Effector memory CD4-positive, alpha-beta T cell (primary cell): ENCODE measurements at regions not wholly inside any gene's neighbourhood (a gene's known extent, or its start where the extent isn't known, plus 50 kb on each side); places are given as distances from the start of the nearest gene placed in this dataset.
"Not testable (repeated sequence)": the region's sequence is repeated elsewhere in the genome, so short reads cannot be mapped to it uniquely, and the experiment has no call there.

ENCODE experiments used
- DNase-seq, 3 donors: peaks; one replicate each; pipeline ENCODE4 v3.0.0-alpha.2; 2020
- H3K27ac ChIP-seq: 2 replicates; pipeline ENCODE4 v1.7.0; 2013; ENCODE audit warnings: mild to moderate bottlenecking, low read length, moderate library complexity; ENCODE audit not compliant: insufficient read depth, poor library complexity, severe bottlenecking
- H3K27me3 ChIP-seq: replicated peaks from 2 replicates; pipeline ENCODE4 v1.7.0; 2013; ENCODE audit warnings: mild to moderate bottlenecking, low read length; ENCODE audit not compliant: insufficient read depth, control insufficient read depth, poor library complexity, severe bottlenecking
- H3K36me3 ChIP-seq: 2 replicates; pipeline ENCODE4 v1.7.0; 2013; ENCODE audit warnings: mild to moderate bottlenecking, low read length, moderate library complexity; ENCODE audit not compliant: control insufficient read depth, insufficient read depth
- H3K4me1 ChIP-seq: 2 replicates; pipeline ENCODE4 v1.7.0; 2013; ENCODE audit warnings: low read length, mild to moderate bottlenecking; ENCODE audit not compliant: control insufficient read depth, insufficient read depth, poor library complexity, severe bottlenecking
- H3K4me3 ChIP-seq: 2 replicates; pipeline ENCODE4 v1.7.0; 2013; ENCODE audit warnings: low read length, low read depth, mild to moderate bottlenecking; ENCODE audit not compliant: insufficient read depth, poor library complexity, severe bottlenecking
- H3K9me3 ChIP-seq: 2 replicates; pipeline ENCODE4 v1.7.0; 2013; ENCODE audit warnings: mild to moderate bottlenecking, low read length, moderate library complexity; ENCODE audit not compliant: control insufficient read depth

DNA sequence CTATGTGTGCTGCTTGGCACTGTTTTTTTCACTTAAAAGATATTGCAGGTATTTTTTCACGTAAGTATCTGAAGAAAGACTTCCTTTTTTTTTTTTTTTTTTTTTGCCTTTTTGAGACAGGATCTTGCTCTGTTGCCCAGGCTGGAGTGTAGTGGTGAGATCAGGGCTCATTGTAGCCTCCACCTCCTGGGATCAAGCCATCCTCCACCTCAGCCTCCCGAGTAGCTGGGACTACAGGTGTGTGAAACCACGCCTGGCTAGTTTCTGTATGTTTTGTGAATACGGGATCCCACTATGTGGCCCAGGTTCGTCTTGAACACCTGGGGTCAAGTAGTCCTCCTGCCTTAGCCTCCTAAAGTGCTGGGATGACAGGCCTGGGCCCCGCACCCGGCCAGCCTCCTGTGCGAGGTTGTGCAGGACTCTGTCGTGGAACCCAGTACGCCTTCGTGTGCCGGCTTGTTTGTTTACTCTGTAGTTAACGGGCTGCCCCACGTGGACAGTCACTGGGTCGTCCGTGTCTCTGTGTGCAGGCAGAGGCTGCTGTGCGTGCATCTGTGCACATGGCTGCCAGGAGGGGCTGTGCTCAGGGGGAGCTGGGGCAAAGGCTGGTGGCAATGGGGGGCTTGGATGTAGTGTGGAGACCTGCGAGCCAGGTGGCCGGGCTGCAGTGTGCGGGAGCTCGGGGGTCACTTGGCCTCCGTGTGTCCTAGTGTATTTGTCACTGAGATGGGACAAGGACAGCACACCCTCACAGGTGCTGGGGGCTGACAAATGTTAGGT lies 179.5 kb downstream of the ADRA2C start:
- Histone ChIP-seq H3K27ac (no peak overlapping the region), H3K4me1 (peaks cover 3% of the 10 kb centered on the region), H3K27me3 (no peaks in the 10 kb centered on the region), H3K36me3 (no peaks in the 10 kb centered on the region), H3K4me3 (no peak overlapping the region), H3K9me3 (no peaks in the 10 kb centered on the region)
- DNase-seq, result no peak

DNA sequence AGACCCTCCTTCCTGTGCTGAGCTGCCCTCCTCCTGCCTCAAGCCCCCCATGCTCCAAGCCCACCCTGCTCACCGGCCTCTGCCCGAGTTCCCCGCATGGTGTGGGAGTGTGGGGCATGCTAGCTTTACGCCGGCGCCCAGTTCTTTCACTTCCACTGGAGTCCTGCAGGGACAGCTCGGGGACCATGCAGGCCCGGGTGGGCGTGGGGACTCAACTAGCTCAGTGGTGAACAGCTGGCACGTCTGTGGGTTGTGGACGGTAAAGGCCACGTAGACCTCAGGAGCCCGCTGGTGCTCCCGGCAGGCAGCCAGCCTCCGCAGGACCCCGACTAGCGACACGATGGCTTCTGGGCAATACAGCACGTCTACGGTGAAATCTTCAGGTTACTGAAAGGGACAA lies 180.4 kb downstream of the ADRA2C start:
- H3K27me3 ChIP-seq, H3K4me3 ChIP-seq, H3K27ac ChIP-seq, H3K4me1 ChIP-seq, DNase-seq, H3K36me3 ChIP-seq, H3K9me3 ChIP-seq: not testable (repeated sequence)

DNA sequence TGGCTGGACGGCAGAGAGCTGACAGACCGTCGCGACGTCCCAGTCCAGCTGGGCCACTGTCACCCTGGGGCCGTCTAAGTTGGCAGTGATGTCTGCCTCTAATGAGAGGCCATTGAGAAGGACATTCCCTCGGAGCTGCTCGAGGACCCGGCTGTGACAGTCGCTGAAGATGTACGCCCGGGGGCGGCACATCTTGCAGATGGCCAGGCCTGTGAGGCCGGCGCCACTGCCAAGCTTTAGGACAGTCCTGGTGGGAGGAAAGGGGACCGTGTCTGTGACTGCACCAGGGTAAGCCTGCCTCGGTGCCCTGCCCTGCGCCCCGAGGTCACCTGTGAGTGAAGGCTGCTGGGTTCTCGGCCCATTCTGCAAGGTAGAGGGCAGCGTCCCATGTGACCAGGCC lies 181.6 kb downstream of the ADRA2C start:
- not testable (repeated sequence) for H3K4me1 ChIP-seq, H3K9me3 ChIP-seq, H3K36me3 ChIP-seq, H3K27me3 ChIP-seq, H3K27ac ChIP-seq, DNase-seq, H3K4me3 ChIP-seq

DNA sequence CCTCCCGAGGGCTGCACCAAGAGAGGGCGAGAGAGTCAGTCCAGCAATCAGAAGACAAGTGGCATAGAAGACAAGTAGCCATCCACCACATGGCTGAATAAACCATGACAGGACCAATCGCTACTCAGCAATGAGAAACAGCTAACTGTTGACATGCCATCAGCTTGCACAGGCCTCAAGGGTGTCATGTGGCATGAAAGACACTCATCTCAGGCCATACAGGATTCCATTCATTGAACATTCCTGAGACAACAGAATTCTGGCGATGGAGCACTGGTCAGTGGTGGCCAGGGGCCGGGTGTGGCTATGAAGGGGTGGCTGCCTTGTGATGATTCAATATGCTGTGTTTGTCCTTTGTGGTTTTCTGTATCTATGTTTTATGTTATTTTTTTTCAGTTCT lies 182.0 kb downstream of the ADRA2C start:
- not testable (repeated sequence) for H3K27ac ChIP-seq, H3K27me3 ChIP-seq, H3K4me3 ChIP-seq, H3K9me3 ChIP-seq, H3K4me1 ChIP-seq, DNase-seq, H3K36me3 ChIP-seq

DNA sequence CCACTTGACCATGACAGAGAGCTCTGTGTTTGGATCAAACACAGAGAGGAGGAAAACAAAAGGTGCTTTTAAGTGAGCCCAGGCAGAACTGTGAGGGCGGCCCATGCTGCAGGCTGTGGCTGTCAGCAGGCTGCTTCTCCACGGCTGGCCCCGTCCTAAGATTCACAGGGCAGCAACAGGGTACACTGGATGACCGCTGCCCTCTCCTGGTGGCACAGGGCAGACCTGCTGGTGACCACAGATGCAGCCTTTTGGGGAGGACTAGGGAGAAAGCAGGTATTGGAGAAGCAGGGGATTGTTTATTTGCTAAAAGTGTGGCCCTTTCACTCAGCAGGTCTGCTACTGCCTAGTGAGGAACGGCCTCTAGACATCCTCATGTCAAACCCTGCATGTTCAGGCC lies 183.7 kb downstream of the ADRA2C start:
- H3K27ac ChIP-seq, H3K9me3 ChIP-seq, DNase-seq, H3K27me3 ChIP-seq, H3K36me3 ChIP-seq, H3K4me3 ChIP-seq, H3K4me1 ChIP-seq: not testable (repeated sequence)

DNA sequence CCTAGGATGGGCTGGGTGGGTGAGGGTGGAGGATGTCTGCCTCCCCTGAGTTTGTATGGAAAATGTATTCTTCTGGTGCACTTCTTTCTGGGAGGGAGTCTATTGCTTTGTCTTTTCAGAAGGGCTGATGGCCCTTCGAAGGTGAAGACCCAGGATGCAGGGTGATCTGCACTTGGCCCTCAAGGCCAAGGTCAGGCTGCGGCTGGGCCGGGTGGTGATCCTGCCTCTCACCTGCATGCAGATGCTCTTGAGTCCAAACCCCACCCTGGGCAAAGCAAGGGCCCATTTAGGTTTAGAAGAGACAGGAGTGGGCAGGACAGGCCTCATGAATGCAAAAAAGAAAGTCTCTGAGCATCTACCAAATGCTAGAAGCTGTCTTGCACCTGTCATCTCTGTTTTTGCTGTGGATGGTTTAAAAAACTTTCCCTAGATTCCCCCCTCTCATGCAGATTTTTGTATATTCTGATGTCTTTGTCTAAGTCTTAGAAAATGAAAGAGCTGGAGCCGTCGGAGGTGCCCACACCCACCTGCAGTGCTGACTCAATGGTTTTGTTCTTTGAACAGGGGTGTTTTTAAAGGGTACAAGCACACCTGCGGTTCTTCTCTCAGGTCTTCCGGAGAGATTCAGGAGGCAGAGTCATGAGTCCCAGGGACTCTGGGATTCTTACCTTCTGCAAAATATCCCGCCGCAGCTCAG lies 186.4 kb downstream of the ADRA2C start:
- not testable (repeated sequence) for H3K9me3 ChIP-seq, H3K27ac ChIP-seq, H3K4me3 ChIP-seq, H3K36me3 ChIP-seq, H3K4me1 ChIP-seq, H3K27me3 ChIP-seq, DNase-seq

DNA sequence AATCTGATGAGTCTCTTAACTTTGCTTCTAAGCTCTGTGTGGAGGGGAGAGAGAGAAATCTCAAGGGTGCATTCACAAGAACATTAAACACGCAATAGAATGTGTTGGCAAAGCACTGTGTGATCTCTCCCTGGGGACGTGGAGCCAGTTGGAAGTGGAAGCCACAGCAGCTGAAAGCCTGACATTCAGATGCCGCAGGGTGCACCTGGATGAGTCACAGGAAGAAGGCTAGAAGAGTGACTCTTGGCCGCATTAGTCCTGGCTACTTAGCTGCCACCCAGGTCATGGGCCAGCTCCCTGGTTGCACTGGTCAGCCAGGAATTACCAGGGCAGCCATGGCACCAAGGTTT lies 186.9 kb downstream of the ADRA2C start:
- not testable (repeated sequence) for H3K4me3 ChIP-seq, H3K36me3 ChIP-seq, H3K27me3 ChIP-seq, DNase-seq, H3K27ac ChIP-seq, H3K4me1 ChIP-seq, H3K9me3 ChIP-seq

DNA sequence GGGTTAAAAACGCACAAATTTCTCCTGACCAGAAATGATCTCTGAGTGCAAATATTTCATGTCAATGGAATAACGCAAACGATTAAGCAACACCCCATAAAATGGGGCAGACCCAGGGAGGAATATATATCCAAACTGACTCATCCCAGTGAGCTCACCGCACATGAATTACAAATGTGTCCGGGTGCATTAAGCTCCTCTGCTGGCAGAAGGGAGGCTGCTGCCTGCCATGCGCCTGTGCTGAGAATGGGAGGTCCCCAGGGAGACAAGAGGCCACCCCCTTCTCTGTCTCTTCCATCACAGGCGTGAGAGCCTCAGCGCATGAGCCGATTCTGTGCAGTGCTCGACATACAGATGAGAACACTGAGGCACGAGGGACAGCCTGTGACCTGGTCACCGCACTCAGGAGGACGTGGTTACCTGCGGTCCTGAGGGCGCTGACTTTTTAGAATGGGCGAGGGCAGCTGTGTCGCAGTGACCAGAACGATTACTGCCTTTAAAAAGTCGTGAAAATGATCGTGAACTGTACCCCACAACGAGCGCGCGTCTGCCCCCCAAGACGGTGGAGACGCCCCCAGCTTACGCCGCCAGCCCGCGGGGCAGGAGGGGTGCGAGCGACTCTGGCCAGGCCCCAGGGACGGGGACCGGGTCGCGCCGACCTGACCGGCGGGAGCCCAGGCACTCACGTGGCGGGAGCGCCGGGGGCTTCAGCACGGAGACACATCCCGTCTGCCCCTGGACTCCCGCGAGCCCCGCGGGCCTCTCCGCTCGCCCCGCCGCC lies 188.5 kb downstream of the ADRA2C start:
- not testable (repeated sequence) for H3K27me3 ChIP-seq, H3K9me3 ChIP-seq, H3K4me1 ChIP-seq, H3K36me3 ChIP-seq
- peak; percentile 39 to 48 (median 46) for DNase-seq
- peak overlapping the region; percentile 78 for H3K27ac ChIP-seq
- H3K4me3 ChIP-seq, result peak overlapping the region; percentile 73

DNA sequence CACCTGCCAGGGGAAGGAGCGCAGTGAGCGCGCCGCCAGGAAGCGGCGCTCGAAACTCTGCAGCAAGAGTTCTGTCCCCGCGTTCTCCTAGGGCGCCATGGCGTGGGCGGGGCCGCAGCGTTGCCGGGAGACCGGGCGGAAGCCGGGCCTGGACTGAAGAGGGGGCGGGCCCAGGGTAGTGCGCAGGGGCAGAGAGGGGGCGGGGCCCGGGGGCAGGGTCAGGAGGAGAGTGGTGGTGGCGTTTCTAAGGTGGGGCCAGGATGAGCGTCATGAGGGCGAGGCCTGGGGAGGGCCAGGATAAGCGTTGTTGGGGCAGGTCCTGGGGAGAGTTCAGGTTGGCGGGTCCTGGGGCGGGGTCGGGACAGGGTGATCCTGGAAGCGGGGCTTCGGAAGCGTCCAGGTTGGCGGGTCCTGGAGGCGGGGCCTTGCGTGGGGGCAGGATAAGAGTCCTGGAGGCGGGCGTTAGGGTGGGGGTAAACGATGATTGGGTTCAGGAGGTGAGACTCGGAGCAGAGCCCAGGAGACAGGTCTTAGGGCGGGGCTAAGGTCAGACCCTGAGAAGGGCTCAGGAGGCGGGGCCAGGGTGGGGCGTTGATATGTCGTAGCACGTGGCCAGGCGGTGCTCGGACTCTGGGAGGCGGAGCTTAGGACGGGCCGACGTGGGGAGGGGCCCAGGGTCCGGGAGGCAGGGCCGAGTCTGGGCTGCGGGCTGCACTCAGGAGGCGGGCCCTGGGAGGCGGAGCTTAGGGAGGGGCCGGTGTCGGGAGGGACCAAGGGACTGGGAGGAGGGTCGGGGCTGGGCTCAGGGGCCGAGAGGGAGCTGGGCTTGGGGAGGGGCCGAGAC lies 189.4 kb downstream of the ADRA2C start:
- Histone ChIP-seq H3K4me3 (peak overlapping the region; percentile 73), H3K27ac (peak overlapping the region; percentile 78)
- peak; percentile 97 to 98 (median 98) for DNase-seq
- H3K9me3 ChIP-seq, H3K27me3 ChIP-seq, H3K4me1 ChIP-seq, H3K36me3 ChIP-seq: not testable (repeated sequence)
